HepG2 (cell line): ENCODE measurements at regions not wholly inside any gene's neighbourhood (a gene's known extent, or its start where the extent isn't known, plus 50 kb on each side); places are given as distances from the start of the nearest gene placed in this dataset.

Experiments used
- ATAC-seq: fragments of 200-7000 bp; cut with Tn5 transposase; 3 replicates; pipeline ENCODE4 v1.9.1; 2020; ENCODE audit warnings: mild to moderate bottlenecking, moderate library complexity
- BruUV-seq: library from RNA; stranded (reverse); fragments of 400-500 nt; replicated peaks from 2 replicates; lab custom pipeline; 2021; lab: Mats Ljungman, UMichigan
- CTCF ChIA-PET: fragments of 300-600 bp; formaldehyde crosslinking; extraction: SDS; loops from one replicate; lab custom pipeline; 2021; ENCODE audit warnings: low total read pairs, inconsistent platforms, low intra/inter-chr PET ratio; lab: Yijun Ruan, JAX
- POLR2A ChIA-PET: fragments of 350-600 bp; sonication (Branson Sonifier 250); formaldehyde crosslinking; loops from one replicate; lab custom pipeline; 2020; ENCODE audit warnings: antibody characterized with exemption, inconsistent platforms; lab: Yijun Ruan, JAX
- DNase-seq: peaks from one replicate; pipeline ENCODE4 v3.0.0-alpha.2; 2015; ENCODE audit warnings: low spot score
- FAIRE-seq: peaks from 3 replicates; lab custom pipeline; 2011; peaks lifted over from hg19 to GRCh38; lab: Jason Lieb, UNC
- H2AFZ ChIP-seq: one replicate; pipeline ENCODE4 v1.6.1; 2011; ENCODE audit warnings: low read length, inconsistent platforms
- H3K27ac ChIP-seq: fragments of 300-600 bp; 3 replicates; pipeline ENCODE4 v1.8.0; 2011; ENCODE audit warnings: mixed run types, mild to moderate bottlenecking, mixed read lengths, low read length, inconsistent platforms; ENCODE audit not compliant: insufficient read depth; ENCODE audit errors: extremely low read length
- H3K27me3 ChIP-seq, 2 experiments: fragments of 200-600 bp in 1 of 2; 2 replicates in 1 of 2; 3 replicates in 1 of 2; pipeline versions ENCODE4 v1.6.0 to v1.8.0; 2011; ENCODE audit warnings: low read length in 2 of 2, mild to moderate bottlenecking in 2 of 2, moderate library complexity in 2 of 2, inconsistent platforms in 1 of 2; ENCODE audit not compliant: insufficient read depth in 2 of 2, control insufficient read depth in 1 of 2
- H3K36me3 ChIP-seq, 2 experiments: fragments of 200-600 bp in 1 of 2; replicated peaks in 1 of 2; 2 replicates in 1 of 2; 3 replicates in 1 of 2; pipeline versions ENCODE4 v1.5.1 to v1.8.0; 2011; ENCODE audit warnings: low read length in 2 of 2, inconsistent platforms in 1 of 2; ENCODE audit not compliant: insufficient read depth in 2 of 2, control insufficient read depth in 1 of 2
- H3K4me1 ChIP-seq: 2 replicates; pipeline ENCODE4 v1.5.1; 2012; ENCODE audit warnings: low read length, inconsistent platforms; ENCODE audit not compliant: insufficient read depth
- H3K4me2 ChIP-seq: 2 replicates; pipeline ENCODE4 v1.6.0; 2011; ENCODE audit warnings: low read depth, low read length, inconsistent platforms
- H3K4me3 ChIP-seq, 3 experiments: fragments of 200-600 bp in 1 of 3; sonication (generic), shearing (Covaris generic) in 1 of 3; replicated peaks in 1 of 3; 2 replicates each; pipeline ENCODE4 v1.5.1; 2011 to 2016; ENCODE audit warnings: low read length in 3 of 3, inconsistent platforms in 2 of 3, low read depth in 2 of 3, mild to moderate bottlenecking in 2 of 3, control low read depth in 1 of 3, mixed read lengths in 1 of 3; ENCODE audit not compliant: insufficient read depth in 1 of 3
- H3K79me2 ChIP-seq: one replicate; pipeline ENCODE4 v1.6.1; 2011; ENCODE audit warnings: low read length, inconsistent platforms; ENCODE audit not compliant: insufficient read depth
- H3K9ac ChIP-seq: 2 replicates; pipeline ENCODE4 v1.6.0; 2011; ENCODE audit warnings: mild to moderate bottlenecking, low read depth, low read length, inconsistent platforms; ENCODE audit not compliant: insufficient read depth
- H3K9me3 ChIP-seq: 2 replicates; pipeline ENCODE4 v1.5.1; 2012; ENCODE audit warnings: mild to moderate bottlenecking, low read length
- H4K20me1 ChIP-seq: 2 replicates; pipeline ENCODE4 v1.6.0; 2011; ENCODE audit warnings: inconsistent platforms, mild to moderate bottlenecking, low read length, moderate library complexity; ENCODE audit not compliant: insufficient read depth
- ADNP ChIP-seq: sonication (generic); formaldehyde crosslinking; IDR thresholded peaks from 2 replicates; pipeline ENCODE4 v1.4.0; 2020; ENCODE audit warnings: missing genetic modification reagents
- PAWR ChIP-seq: sonication (generic); formaldehyde crosslinking; IDR thresholded peaks from 2 replicates; pipeline ENCODE4 v1.4.0; 2020; ENCODE audit warnings: missing genetic modification reagents, mild to moderate bottlenecking, borderline replicate concordance
- TAF15 ChIP-seq: fragments of 200-400 bp; formaldehyde crosslinking; IDR thresholded peaks from one replicate; pipeline ENCODE4 v1.6.1; 2018; ENCODE audit warnings: mild to moderate bottlenecking, low read depth, low read length; ENCODE audit not compliant: poor library complexity, severe bottlenecking
- ZBTB42 ChIP-seq: sonication (generic); formaldehyde crosslinking; IDR thresholded peaks from 2 replicates; pipeline ENCODE4 v1.5.0; 2020; ENCODE audit warnings: mild to moderate bottlenecking, missing genetic modification reagents
- ZNF335 ChIP-seq: sonication (generic); formaldehyde crosslinking; IDR thresholded peaks from 2 replicates; pipeline ENCODE4 v1.4.0; 2020; ENCODE audit warnings: missing genetic modification reagents
- WGBS: methylation state at CpG from one replicate; pipeline ENCODE4 v1.1.6; 2017; ENCODE audit warnings: low lambda C conversion rate; 5-methylcytosine and 5-hydroxymethylcytosine counted together
- in situ Hi-C: cut with HindIII; loops from 2 replicates; pipeline ENCODE4 v1.10.0; 2017; ENCODE audit warnings: low pct_unique_long_range_greater_than_20kb; ENCODE audit not compliant: extremely low pct_ligation_motif_present
- intact Hi-C: fragments of 100-400 bp; cut with micrococcal nuclease; formaldehyde crosslinking; loops from one replicate; pipeline ENCODE4 v1.10.0; 2022; ENCODE audit not compliant: unreplicated experiment
- TF ChIP-seq, protein P1 (sequence below): sonication (generic); formaldehyde crosslinking; IDR thresholded peaks from 2 replicates; pipeline ENCODE4 v1.4.0; 2020; ENCODE audit warnings: mild to moderate bottlenecking, missing genetic modification reagents
- TF ChIP-seq, protein P2 (sequence below): IDR thresholded peaks from 2 replicates; pipeline ENCODE4 v1.6.1; 2016; ENCODE audit warnings: missing biosample characterization, missing genetic modification reagents, low read depth
- TF ChIP-seq, protein P3 (sequence below): sonication (generic); formaldehyde crosslinking; IDR thresholded peaks from 2 replicates; pipeline ENCODE4 v1.4.0; 2020; ENCODE audit warnings: mild to moderate bottlenecking, missing genetic modification reagents

DNA sequence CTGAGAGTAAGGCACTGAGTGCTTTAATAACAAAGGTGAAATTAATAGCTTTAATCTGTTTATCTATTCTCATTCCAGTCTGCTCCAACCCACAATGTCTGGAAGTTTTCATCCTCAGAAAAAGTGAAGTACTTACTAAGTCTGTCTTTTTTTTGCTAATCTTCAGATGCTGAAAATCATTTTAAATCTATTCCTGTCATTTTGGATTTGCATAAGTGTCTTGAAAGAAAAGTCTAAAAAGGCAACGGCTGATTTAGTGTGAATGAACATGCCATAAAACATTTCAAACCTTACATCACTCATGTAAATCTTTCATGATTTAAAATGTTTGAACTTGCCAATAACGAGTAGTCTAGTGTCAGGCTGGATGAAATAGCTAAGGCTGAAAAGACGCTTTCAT lies 685.6 kb downstream of the RPS29 start:
- BruUV-seq, result no TSS peak
- Histone ChIP-seq H3K36me3 (no peaks in the 10 kb centered on the region), H3K4me1 (no peaks in the 10 kb centered on the region), H3K4me3 (no peak overlapping the region), H3K27me3 (no peaks in the 10 kb centered on the region), H3K4me2 (no peak overlapping the region), H3K9me3 (peaks cover 29% of the 10 kb centered on the region), H4K20me1 (no peaks in the 10 kb centered on the region), H2AFZ (no peak overlapping the region), H3K9ac (no peak overlapping the region), H3K79me2 (no peaks in the 10 kb centered on the region), H3K27ac (no peak overlapping the region)
- no peak for FAIRE-seq
- no peak for TF ChIP-seq ZNF335
- no peak for TF ChIP-seq ZBTB42
- no peak for TF ChIP-seq TAF15
- no peak for TF ChIP-seq PAWR (CRISPR knock-in tag)
- TF ChIP-seq, protein P1, sequence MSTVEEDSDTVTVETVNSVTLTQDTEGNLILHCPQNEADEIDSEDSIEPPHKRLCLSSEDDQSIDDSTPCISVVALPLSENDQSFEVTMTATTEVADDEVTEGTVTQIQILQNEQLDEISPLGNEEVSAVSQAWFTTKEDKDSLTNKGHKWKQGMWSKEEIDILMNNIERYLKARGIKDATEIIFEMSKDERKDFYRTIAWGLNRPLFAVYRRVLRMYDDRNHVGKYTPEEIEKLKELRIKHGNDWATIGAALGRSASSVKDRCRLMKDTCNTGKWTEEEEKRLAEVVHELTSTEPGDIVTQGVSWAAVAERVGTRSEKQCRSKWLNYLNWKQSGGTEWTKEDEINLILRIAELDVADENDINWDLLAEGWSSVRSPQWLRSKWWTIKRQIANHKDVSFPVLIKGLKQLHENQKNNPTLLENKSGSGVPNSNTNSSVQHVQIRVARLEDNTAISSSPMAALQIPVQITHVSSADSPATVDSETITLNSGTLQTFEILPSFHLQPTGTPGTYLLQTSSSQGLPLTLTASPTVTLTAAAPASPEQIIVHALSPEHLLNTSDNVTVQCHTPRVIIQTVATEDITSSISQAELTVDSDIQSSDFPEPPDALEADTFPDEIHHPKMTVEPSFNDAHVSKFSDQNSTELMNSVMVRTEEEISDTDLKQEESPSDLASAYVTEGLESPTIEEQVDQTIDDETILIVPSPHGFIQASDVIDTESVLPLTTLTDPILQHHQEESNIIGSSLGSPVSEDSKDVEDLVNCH (CRISPR knock-in tag), result no peak
- WGBS, result 31% methylated on average over 3 of the region's 3 CpGs
- DNase-seq, result no peak
- ChIA-PET CTCF (no interaction called here), POLR2A (no interaction called here)
- no peak for ATAC-seq
- intact Hi-C loops (no loop called here), in situ Hi-C loops (no loop called here)

DNA sequence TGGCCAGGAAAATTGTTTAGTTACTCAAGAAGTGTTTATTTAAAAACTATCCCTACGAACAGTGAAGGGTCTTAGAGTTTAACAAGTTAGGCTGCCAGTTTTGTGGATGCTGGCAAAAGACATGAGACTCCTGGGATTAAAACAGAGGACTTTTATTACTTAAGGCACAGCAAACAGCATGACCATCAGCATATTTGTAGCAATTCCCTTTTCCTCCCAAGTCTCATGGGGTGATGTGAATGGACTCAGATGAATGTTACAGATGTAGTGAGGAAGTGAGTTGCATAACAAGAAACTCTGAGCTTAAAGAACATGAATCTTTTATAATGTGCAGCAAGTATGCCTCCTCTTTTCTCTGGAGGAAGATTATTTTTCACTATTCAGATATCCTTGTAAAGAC lies 695.8 kb downstream of the RPS29 start:
- no peaks in the 10 kb centered on the region for H3K27me3 ChIP-seq
- no peak for ATAC-seq
- TF ChIP-seq, protein P2, sequence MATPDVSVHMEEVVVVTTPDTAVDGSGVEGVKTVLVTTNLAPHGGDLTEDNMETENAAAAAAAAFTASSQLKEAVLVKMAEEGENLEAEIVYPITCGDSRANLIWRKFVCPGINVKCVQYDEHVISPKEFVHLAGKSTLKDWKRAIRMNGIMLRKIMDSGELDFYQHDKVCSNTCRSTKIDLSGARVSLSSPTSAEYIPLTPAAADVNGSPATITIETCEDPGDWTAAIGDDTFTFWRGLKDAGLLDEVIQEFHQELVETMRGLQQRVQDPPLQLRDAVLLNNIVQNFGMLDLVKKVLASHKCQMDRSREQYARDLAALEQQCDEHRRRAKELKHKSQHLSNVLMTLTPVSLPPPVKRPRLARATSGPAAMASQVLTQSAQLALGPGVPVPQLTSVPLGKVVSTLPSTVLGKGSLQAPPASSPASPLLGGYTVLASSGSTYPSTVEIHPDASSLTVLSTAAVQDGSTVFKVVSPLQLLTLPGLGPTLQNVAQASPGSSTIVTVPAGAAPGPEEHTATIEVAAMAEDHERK (CRISPR knock-in tag), result no peak
- TF ChIP-seq, protein P3, sequence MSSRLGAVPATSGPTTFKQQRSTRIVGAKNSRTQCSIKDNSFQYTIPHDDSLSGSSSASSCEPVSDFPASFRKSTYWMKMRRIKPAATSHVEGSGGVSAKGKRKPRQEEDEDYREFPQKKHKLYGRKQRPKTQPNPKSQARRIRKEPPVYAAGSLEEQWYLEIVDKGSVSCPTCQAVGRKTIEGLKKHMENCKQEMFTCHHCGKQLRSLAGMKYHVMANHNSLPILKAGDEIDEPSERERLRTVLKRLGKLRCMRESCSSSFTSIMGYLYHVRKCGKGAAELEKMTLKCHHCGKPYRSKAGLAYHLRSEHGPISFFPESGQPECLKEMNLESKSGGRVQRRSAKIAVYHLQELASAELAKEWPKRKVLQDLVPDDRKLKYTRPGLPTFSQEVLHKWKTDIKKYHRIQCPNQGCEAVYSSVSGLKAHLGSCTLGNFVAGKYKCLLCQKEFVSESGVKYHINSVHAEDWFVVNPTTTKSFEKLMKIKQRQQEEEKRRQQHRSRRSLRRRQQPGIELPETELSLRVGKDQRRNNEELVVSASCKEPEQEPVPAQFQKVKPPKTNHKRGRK (CRISPR knock-in tag), result no peak
- TF ChIP-seq ADNP (CRISPR knock-in tag), result no peak
- TF ChIP-seq, all 625 proteins: peak for 0
- in situ Hi-C loops, result no loop called here
- ChIA-PET CTCF (no interaction called here), POLR2A (no interaction called here)
- Histone ChIP-seq H3K36me3 (no peaks in the 10 kb centered on the region), H3K4me3 (no peak overlapping the region), H2AFZ (no peak overlapping the region), H3K9me3 (peaks cover 18% of the 10 kb centered on the region), H3K4me2 (no peak overlapping the region), H3K4me1 (no peaks in the 10 kb centered on the region), H4K20me1 (no peaks in the 10 kb centered on the region), H3K9ac (no peak overlapping the region), H3K79me2 (no peaks in the 10 kb centered on the region), H3K27ac (no peak overlapping the region)
- DNase-seq (no peak), FAIRE-seq (no peak)
- 8% methylated on average over 1 of the region's 1 CpG for WGBS
- intact Hi-C loops, result no loop called here
- no TSS peak for BruUV-seq
